ENCODE measurements at regions not wholly inside any gene's neighbourhood (a gene's known extent, or its start where the extent isn't known, plus 50 kb on each side); places are given as distances from the start of the nearest gene placed in this dataset.

- H3K4me3 Mint-ChIP-seq: no peak overlapping the region
- POLR2A ChIA-PET: no interaction called here
- no peaks in the 10 kb centered on the region for H3K9me3 Mint-ChIP-seq (ENCODE audit: insufficient read depth)
- DNase-seq: no peak
- H3K27ac ChIP-seq (ENCODE audit: low read length in 2 of 2): no peak overlapping the region
- H3K4me1 Mint-ChIP-seq: no peaks in the 10 kb centered on the region
- H3K9ac ChIP-seq (ENCODE audit: low read length): no peak overlapping the region
- H3K4me1 ChIP-seq (ENCODE audit: control insufficient read depth in 2 of 2, insufficient read depth in 2 of 2, low read length in 2 of 2): no peaks in the 10 kb centered on the region
- no peak overlapping the region for H3K4me3 ChIP-seq (ENCODE audit: control extremely low read depth in 1 of 5, extremely low read depth in 1 of 5, insufficient read depth in 1 of 5, low read depth in 2 of 5, low read length in 4 of 5)
- no peak overlapping the region for H2AFZ ChIP-seq (ENCODE audit: insufficient read depth, low read depth, low read length, poor library complexity, severe bottlenecking)
- TF ChIP-seq EZH2 (IDR thresholded peaks at IDR 0.05; ENCODE audit: borderline replicate concordance, insufficient read depth, low read depth, low read length, poor library complexity, severe bottlenecking): no peak
- TF ChIP-seq CTCF (IDR thresholded peaks at IDR 0.05): no peak
- H3K4me2 ChIP-seq (replicated peaks; ENCODE audit: low read depth, low read length, poor library complexity, severe bottlenecking): no peak overlapping the region
- peaks cover 31% of the 10 kb centered on the region for H3K27me3 Mint-ChIP-seq
- peaks cover 0 to 8% (median 0%) of the 10 kb centered on the region in 4 experiments for H3K27me3 ChIP-seq (replicated peaks in 1 of 4; ENCODE audit: control extremely low read depth in 1 of 4, control insufficient read depth in 3 of 4, insufficient read depth in 4 of 4, low read length in 3 of 4)
- ATAC-seq (ENCODE audit: low read depth): no peak
- CTCF ChIA-PET: no interaction called here
- intact Hi-C loops (cut with micrococcal nuclease): no loop called here
- WGBS (ENCODE audit: insufficient coverage): 28% methylated on average over 3 of the region's 3 CpGs
- no peaks in the 10 kb centered on the region for H4K20me1 ChIP-seq (ENCODE audit: control insufficient read depth, insufficient read depth, low read length, poor library complexity, severe bottlenecking)
- no peaks in the 10 kb centered on the region for H3K36me3 ChIP-seq (replicated peaks in 1 of 2; ENCODE audit: control extremely low read depth in 1 of 2, control insufficient read depth in 1 of 2, extremely low read depth in 1 of 2, insufficient read depth in 2 of 2, low read length in 1 of 2)
- no peaks in the 10 kb centered on the region for H3K79me2 ChIP-seq (ENCODE audit: control insufficient read depth, insufficient read depth, low read length)
- H3K27ac Mint-ChIP-seq: no peak overlapping the region
- no peaks in the 10 kb centered on the region for H3K9me3 ChIP-seq (ENCODE audit: control extremely low read depth in 1 of 3, control insufficient read depth in 2 of 3, insufficient read depth in 1 of 3, low read length in 2 of 3)
Measured at GRCh38 chr14:22012452-22012851, 338.8 kb upstream of the OR4E1 start.

GRCh38 chr14:22011253-22011642, 337.6 kb upstream of the OR4E1 start:
- Histone ChIP-seq H3K36me3 (replicated peaks in 1 of 2; ENCODE audit: control extremely low read depth in 1 of 2, control insufficient read depth in 1 of 2, extremely low read depth in 1 of 2, insufficient read depth in 2 of 2, low read length in 1 of 2) (no peaks in the 10 kb centered on the region), H3K4me2 (replicated peaks; ENCODE audit: low read depth, low read length, poor library complexity, severe bottlenecking) (no peak overlapping the region), H2AFZ (ENCODE audit: insufficient read depth, low read depth, low read length, poor library complexity, severe bottlenecking) (no peak overlapping the region), H3K27ac (ENCODE audit: low read length in 2 of 2) (no peak overlapping the region), H3K27me3 (replicated peaks in 1 of 4; ENCODE audit: control extremely low read depth in 1 of 4, control insufficient read depth in 3 of 4, insufficient read depth in 4 of 4, low read length in 3 of 4) (peaks cover 0 to 8% (median 0%) of the 10 kb centered on the region in 4 experiments), H4K20me1 (ENCODE audit: control insufficient read depth, insufficient read depth, low read length, poor library complexity, severe bottlenecking) (no peaks in the 10 kb centered on the region), H3K9me3 (ENCODE audit: control extremely low read depth in 1 of 3, control insufficient read depth in 2 of 3, insufficient read depth in 1 of 3, low read length in 2 of 3) (no peaks in the 10 kb centered on the region), H3K9ac (ENCODE audit: low read length) (no peak overlapping the region), H3K79me2 (ENCODE audit: control insufficient read depth, insufficient read depth, low read length) (no peaks in the 10 kb centered on the region), H3K4me3 (ENCODE audit: control extremely low read depth in 1 of 5, extremely low read depth in 1 of 5, insufficient read depth in 1 of 5, low read depth in 2 of 5, low read length in 4 of 5) (no peak overlapping the region), H3K4me1 (ENCODE audit: control insufficient read depth in 2 of 2, insufficient read depth in 2 of 2, low read length in 2 of 2) (no peaks in the 10 kb centered on the region)
- Mint-ChIP-seq H3K27ac (no peak overlapping the region), H3K4me1 (no peaks in the 10 kb centered on the region), H3K4me3 (no peak overlapping the region), H3K9me3 (ENCODE audit: insufficient read depth) (no peaks in the 10 kb centered on the region), H3K27me3 (peaks cover 38% of the 10 kb centered on the region)
- ChIA-PET POLR2A (no interaction called here), CTCF (no interaction called here)
- ATAC-seq (ENCODE audit: low read depth) (no peak), DNase-seq (no peak)
- intact Hi-C loops (cut with micrococcal nuclease): no loop called here
- TF ChIP-seq CTCF (IDR thresholded peaks at IDR 0.05) (no peak), EZH2 (IDR thresholded peaks at IDR 0.05; ENCODE audit: borderline replicate concordance, insufficient read depth, low read depth, low read length, poor library complexity, severe bottlenecking) (no peak)
- WGBS (ENCODE audit: insufficient coverage): 100% methylated on average over 1 of the region's 2 CpGs
